Endothelial cell (in vitro differentiated cells): ENCODE measurements at regions not wholly inside any gene's neighbourhood (a gene's known extent, or its start where the extent isn't known, plus 50 kb on each side); places are given as distances from the start of the nearest gene placed in this dataset.

ENCODE experiments used
- DNase-seq: peaks from one replicate; pipeline ENCODE4 v3.0.0; 2021; ENCODE audit warnings: low spot score
- H3K27ac Mint-ChIP-seq: one replicate; pipeline ENCODE4 v1.8.0; 2021; ENCODE audit warnings: mixed read lengths, inconsistent platforms; ENCODE audit not compliant: unreplicated experiment
- H3K27me3 Mint-ChIP-seq: one replicate; pipeline ENCODE4 v1.8.0; 2021; ENCODE audit warnings: mild to moderate bottlenecking, moderate library complexity, mixed read lengths, inconsistent platforms; ENCODE audit not compliant: unreplicated experiment
- H3K36me3 Mint-ChIP-seq: one replicate; pipeline ENCODE4 v1.8.0; 2021; ENCODE audit warnings: mild to moderate bottlenecking, low read depth, mixed read lengths, inconsistent platforms; ENCODE audit not compliant: unreplicated experiment
- H3K4me1 Mint-ChIP-seq: one replicate; pipeline ENCODE4 v1.8.0; 2021; ENCODE audit warnings: mild to moderate bottlenecking, mixed read lengths, inconsistent platforms; ENCODE audit not compliant: unreplicated experiment
- H3K4me3 Mint-ChIP-seq: one replicate; pipeline ENCODE4 v1.8.0; 2021; ENCODE audit warnings: mild to moderate bottlenecking, mixed read lengths, inconsistent platforms; ENCODE audit not compliant: unreplicated experiment
- H3K9me3 Mint-ChIP-seq: one replicate; pipeline ENCODE4 v1.8.0; 2021; ENCODE audit warnings: mixed read lengths, inconsistent platforms; ENCODE audit not compliant: unreplicated experiment
- TF ChIP-seq, protein P1 (sequence below): fragments of 200-600 bp; sonication (generic); IDR thresholded peaks from one replicate; pipeline ENCODE4 v1.5.0; 2021; ENCODE audit warnings: antibody characterized with exemption; ENCODE audit not compliant: unreplicated experiment

- no peak overlapping the region for H3K27ac Mint-ChIP-seq
- H3K36me3 Mint-ChIP-seq = no peaks in the 10 kb centered on the region
- H3K27me3 Mint-ChIP-seq = no peaks in the 10 kb centered on the region
- DNase-seq = no peak
- H3K4me1 Mint-ChIP-seq = no peaks in the 10 kb centered on the region
- no peaks in the 10 kb centered on the region for H3K9me3 Mint-ChIP-seq
- TF ChIP-seq, protein P1, sequence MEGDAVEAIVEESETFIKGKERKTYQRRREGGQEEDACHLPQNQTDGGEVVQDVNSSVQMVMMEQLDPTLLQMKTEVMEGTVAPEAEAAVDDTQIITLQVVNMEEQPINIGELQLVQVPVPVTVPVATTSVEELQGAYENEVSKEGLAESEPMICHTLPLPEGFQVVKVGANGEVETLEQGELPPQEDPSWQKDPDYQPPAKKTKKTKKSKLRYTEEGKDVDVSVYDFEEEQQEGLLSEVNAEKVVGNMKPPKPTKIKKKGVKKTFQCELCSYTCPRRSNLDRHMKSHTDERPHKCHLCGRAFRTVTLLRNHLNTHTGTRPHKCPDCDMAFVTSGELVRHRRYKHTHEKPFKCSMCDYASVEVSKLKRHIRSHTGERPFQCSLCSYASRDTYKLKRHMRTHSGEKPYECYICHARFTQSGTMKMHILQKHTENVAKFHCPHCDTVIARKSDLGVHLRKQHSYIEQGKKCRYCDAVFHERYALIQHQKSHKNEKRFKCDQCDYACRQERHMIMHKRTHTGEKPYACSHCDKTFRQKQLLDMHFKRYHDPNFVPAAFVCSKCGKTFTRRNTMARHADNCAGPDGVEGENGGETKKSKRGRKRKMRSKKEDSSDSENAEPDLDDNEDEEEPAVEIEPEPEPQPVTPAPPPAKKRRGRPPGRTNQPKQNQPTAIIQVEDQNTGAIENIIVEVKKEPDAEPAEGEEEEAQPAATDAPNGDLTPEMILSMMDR = no peak
- no peak overlapping the region for H3K4me3 Mint-ChIP-seq
These were observed 1250.1 kb downstream of the NLGN4X start for GRCh38 chrX:4978613-4979012.

DNA sequence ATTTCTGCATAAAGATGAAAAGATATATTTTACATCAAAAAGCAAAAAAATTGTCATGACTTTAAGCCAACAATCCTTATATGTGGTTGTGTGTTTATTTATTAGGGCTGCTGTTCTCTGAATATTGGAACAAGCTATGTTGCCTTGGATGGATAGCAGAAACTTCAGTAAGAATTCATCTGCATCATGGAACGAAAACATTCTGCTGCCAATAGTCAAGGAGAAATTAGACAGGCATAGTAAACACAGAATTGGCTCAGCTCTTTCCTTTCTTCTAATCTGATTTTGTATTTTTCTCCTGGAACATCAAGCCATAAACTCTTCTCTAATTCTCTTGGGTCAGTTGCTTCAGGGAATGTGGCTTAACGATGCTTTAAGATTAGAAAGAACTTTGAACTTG is 1257.0 kb downstream of the NLGN4X start:
- Mint-ChIP-seq H3K9me3 (no peaks in the 10 kb centered on the region), H3K4me3 (no peak overlapping the region), H3K36me3 (no peaks in the 10 kb centered on the region), H3K27ac (no peak overlapping the region), H3K4me1 (no peaks in the 10 kb centered on the region), H3K27me3 (no peaks in the 10 kb centered on the region)
- TF ChIP-seq, protein P1 = no peak
- DNase-seq = no peak

DNA sequence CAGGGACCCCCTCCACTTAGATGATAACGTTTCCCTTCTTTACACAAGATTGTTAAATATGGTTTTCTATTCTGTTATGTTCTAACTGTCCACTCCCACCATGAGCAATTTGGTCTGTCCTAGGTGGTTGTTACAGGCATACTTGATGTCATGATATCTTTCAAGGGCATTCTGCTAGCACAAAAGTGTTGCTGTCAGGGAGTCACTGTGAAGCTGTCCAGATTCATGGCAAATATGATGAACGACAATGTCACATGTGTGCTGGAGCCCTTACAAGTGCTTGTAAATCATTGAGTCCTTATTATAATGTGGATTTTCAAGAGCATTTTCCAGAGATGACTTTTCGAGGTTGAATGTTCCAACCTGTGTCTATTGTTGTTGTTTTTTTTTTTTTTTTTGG is 1250.7 kb upstream of the PRKX start:
- Mint-ChIP-seq H3K9me3 (no peaks in the 10 kb centered on the region), H3K4me3 (no peak overlapping the region), H3K27ac (no peak overlapping the region), H3K36me3 (no peaks in the 10 kb centered on the region), H3K27me3 (no peaks in the 10 kb centered on the region), H3K4me1 (no peaks in the 10 kb centered on the region)
- TF ChIP-seq, protein P1 = no peak
- no peak for DNase-seq

- Mint-ChIP-seq H3K9me3 (no peaks in the 10 kb centered on the region), H3K27ac (no peak overlapping the region), H3K27me3 (no peaks in the 10 kb centered on the region), H3K36me3 (no peaks in the 10 kb centered on the region), H3K4me3 (no peak overlapping the region), H3K4me1 (no peaks in the 10 kb centered on the region)
- TF ChIP-seq, protein P1 = no peak
- DNase-seq = no peak
These were observed 1250.0 kb upstream of the PRKX start for GRCh38 chrX:4963432-4963831.

- no peaks in the 10 kb centered on the region for H3K27me3 Mint-ChIP-seq
- H3K27ac Mint-ChIP-seq = no peak overlapping the region
- TF ChIP-seq, protein P1 = no peak
These were observed 1231.3 kb upstream of the PRKX start for GRCh38 chrX:4944767-4945166.

More at GRCh38 chrX:4944767-4945166, 1231.3 kb upstream of the PRKX start:
- no peaks in the 10 kb centered on the region for H3K9me3 Mint-ChIP-seq
- H3K4me1 Mint-ChIP-seq = no peaks in the 10 kb centered on the region
- no peaks in the 10 kb centered on the region for H3K36me3 Mint-ChIP-seq
- H3K4me3 Mint-ChIP-seq = no peak overlapping the region
- DNase-seq = no peak
